Retinal pigment epithelial cell (primary cell): ENCODE measurements at regions not wholly inside any gene's neighbourhood (a gene's known extent, or its start where the extent isn't known, plus 50 kb on each side); places are given as distances from the start of the nearest gene placed in this dataset.

Experiments
- DNase-seq: peaks from one replicate; pipeline ENCODE4 v3.0.0-alpha.2; 2010; ENCODE audit warnings: low read depth
- H3K4me3 ChIP-seq: 2 replicates; pipeline ENCODE4 v1.5.1; 2011; ENCODE audit warnings: mild to moderate bottlenecking, low read length, control low read depth, moderate library complexity
- TF ChIP-seq, protein P1 (sequence below): conservative IDR thresholded peaks from 2 replicates; pipeline ENCODE4 v1.5.1; 2011; ENCODE audit warnings: low read depth, low read length, control low read depth, inconsistent platforms

DNA sequence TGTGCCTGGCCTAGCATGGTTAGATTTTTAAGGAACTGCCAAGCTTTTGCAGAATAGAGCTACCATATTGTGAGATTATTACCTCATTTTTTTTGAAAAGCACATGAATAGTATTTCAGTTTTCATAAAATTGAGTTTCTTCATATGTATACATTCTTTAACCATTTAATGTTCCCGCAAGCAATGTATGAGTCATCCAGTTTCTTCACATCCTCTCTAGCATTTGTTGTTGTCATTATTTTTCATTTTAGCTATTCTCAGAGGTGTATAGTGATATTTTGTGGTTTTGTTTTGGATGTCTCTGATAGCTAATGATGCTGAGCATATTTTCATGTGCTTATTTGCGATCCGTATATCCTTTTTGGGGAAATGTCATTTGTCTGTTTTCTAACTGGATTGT, 74.9 kb downstream of the GLUD2 start:
- TF ChIP-seq, protein P1, sequence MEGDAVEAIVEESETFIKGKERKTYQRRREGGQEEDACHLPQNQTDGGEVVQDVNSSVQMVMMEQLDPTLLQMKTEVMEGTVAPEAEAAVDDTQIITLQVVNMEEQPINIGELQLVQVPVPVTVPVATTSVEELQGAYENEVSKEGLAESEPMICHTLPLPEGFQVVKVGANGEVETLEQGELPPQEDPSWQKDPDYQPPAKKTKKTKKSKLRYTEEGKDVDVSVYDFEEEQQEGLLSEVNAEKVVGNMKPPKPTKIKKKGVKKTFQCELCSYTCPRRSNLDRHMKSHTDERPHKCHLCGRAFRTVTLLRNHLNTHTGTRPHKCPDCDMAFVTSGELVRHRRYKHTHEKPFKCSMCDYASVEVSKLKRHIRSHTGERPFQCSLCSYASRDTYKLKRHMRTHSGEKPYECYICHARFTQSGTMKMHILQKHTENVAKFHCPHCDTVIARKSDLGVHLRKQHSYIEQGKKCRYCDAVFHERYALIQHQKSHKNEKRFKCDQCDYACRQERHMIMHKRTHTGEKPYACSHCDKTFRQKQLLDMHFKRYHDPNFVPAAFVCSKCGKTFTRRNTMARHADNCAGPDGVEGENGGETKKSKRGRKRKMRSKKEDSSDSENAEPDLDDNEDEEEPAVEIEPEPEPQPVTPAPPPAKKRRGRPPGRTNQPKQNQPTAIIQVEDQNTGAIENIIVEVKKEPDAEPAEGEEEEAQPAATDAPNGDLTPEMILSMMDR = no peak
- no peak for DNase-seq
- H3K4me3 ChIP-seq = no peak overlapping the region

DNA sequence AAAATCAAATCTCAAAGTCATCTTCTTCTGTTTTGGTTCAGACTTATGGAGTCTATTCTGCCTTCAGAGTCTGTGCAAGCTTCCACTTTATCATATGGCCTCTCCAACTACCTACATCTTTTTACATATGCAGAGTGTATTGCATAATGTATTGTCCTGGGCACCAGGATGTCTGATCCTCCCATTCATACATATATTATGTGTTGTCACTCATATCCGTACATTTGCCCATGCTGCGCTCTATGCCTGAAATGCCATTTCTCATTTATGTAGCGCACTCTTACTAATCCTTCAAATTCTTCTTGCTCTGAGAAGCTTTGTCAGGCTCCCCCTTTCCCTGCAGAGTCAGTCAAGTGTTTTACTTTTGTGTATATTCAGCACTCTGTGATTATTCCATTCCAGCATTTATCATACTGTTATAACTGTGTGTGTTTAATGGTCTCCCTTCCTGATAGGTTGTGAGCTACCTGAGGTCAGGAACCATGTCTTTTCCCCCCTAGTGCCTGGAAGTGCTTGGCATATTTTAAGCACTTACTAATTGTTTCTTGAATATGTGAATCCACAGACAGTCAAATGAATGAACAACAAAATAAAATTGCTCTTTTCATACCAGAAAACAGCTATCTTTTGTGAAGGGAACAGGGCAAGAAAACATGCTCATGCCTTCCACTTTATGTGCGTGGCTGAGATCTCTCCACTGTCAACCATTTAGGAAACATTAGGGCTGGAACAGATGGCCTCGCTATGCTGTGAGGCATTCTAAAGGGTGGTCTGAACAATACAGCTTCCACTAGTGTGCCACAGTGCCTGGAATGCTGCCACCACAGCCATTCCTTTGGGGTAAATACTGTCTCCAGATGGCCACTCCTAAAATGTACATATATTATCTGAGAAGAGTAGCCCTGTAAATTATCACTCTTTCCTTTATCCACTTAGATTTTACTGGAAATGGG, 81.8 kb downstream of the GLUD2 start:
- H3K4me3 ChIP-seq = no peak overlapping the region
- TF ChIP-seq, protein P1 = no peak
- no peak for DNase-seq

DNA sequence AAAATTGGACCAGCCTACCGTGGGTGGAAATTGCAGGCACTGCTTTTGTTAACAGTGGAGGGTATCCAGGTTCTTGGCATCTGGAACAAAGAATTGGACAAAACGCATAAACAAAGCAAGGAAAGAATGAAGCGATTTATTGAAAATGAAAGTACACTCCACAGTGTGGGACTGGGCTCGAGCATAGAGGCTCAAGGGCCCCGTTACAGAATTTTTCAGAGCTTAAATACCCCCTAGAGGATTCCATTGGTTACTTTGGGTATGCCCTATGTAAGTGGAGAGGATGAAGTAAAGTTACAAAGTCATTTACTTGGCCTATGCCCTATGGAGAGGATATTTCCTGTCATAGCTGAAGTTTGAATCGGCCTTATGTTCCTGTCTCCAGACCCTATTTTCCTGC, 85.3 kb downstream of the GLUD2 start:
- DNase-seq = no peak
- TF ChIP-seq, protein P1 = no peak

DNA sequence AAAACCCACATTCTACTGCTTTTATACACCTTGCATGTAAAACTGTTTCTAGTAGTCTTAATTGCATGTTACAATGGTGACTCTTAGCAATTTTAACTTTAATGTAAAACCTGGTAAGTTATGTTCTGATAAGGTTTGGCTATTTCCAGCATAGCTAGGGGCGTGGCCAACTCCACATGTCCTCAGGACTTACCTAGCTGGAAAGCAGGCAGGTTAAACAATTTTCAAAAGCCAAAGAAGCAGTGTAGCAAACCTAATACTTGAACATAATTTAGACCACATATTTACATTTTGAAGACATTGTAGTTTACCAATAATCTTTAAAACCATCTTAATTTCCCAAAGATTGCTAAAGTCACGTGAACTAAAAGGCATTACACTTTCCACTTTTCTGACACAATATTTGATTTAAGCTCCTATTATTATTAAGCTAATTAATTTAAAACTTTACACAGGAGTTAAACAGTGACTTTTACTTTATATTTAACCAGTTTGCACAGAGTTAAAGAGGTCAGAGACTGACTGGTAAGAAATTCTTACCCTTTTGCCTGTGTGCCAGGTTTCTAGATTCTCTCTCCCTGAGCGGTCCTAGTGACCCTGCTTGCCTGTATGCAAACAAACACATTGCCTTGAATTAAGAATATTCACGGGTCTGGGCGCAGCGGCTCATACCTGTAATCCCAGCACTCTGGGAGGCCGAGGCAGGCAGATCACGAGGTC, 88.2 kb downstream of the GLUD2 start:
- no peak overlapping the region for H3K4me3 ChIP-seq
- TF ChIP-seq, protein P1 = no peak
- DNase-seq = no peak

More for the DNA sequence above, 85.3 kb downstream of the GLUD2 start:
- no peak overlapping the region for H3K4me3 ChIP-seq

DNA sequence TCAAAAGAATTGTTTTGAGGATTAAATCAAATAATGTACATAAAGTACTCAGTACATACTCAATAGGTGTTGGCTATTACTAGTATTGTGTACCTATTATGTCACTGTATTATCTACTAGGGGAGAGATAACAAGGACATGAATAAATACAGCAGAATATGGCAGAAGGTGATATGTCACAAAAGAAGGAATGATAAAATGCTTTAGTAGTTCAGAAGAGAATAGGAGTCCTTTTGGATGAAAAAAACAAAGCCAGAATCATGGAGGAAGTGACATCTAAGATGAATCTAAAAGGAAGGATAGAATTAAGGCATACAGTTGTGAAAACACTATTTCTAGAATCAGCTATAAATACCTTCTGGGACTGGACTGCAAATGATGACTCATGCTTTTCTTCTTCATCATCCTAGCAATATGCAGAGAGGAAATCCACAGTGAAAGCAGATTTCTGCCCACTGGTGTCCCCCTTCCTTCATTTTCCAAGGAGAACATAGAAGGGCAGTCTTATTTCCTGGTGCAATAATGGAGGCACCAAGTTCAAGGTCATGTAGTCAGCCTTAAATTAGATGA, 98.7 kb downstream of the GLUD2 start:
- no peak overlapping the region for H3K4me3 ChIP-seq
- TF ChIP-seq, protein P1 = no peak
- no peak for DNase-seq

DNA sequence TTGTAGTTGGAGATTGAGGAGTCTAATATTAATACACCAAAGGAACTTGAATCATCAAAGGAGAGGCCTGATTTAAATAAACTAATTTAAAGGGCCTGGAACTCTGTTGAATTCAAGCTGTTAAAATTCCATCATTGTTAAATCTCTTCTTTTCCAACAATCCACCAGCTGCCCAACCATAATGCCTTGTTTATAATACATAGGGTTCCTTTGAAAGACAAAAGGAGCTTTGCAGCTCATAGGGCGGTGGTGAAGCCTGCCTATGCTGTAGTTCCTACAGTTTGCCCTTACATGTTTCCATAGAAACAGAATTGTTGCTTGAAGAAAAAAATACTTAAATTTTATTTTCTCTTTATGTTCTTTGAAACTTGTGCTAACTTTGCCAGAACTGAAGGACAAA, 102.8 kb downstream of the GLUD2 start:
- H3K4me3 ChIP-seq = no peak overlapping the region
- TF ChIP-seq, protein P1 = no peak
- DNase-seq = no peak
